HFF-Myc (cell line): ENCODE measurements at regions not wholly inside any gene's neighbourhood (a gene's known extent, or its start where the extent isn't known, plus 50 kb on each side); places are given as distances from the start of the nearest gene placed in this dataset.

Experiments
- DNase-seq: peaks from one replicate; pipeline ENCODE4 v3.0.0-alpha.2; 2011; ENCODE audit warnings: low read depth; ENCODE audit errors: extremely low read depth
- H3K4me3 ChIP-seq: replicated peaks from 2 replicates; pipeline ENCODE4 v1.5.1; 2011; ENCODE audit warnings: low read depth, mild to moderate bottlenecking, control low read depth, low read length
- CTCF ChIP-seq: IDR thresholded peaks from 2 replicates; pipeline ENCODE4 v1.5.1; 2012; ENCODE audit warnings: mild to moderate bottlenecking, low read depth, low read length, control low read depth; ENCODE audit errors: missing control alignments

GRCh38 chr4:162644346-162644745 lies 480.5 kb upstream of the FSTL5 start:
- DNase-seq = no peak
- H3K4me3 ChIP-seq = no peak overlapping the region
- TF ChIP-seq CTCF = no peak

DNA sequence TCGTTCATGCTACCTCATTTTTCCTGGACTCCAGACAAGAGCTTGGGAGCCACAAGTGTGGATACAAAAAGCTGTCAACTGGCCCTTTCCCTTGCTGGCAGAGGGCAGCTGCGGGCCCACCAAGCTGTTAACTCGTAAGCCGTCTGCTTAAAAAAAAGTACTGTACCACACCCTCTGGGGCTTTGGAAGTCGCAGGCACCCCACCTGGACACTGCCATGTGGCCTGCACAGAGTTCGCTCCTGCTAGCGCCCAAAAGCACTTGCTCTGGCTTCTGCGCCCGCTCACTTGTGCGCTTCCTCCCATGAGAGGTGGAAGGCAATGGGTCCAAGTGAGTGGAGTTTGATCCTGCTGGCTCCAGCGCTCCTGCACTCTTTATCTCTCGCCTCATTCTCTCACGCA lies 476.4 kb upstream of the FSTL5 start:
- H3K4me3 ChIP-seq = no peak overlapping the region
- TF ChIP-seq CTCF = no peak
- DNase-seq = no peak

- no peak for TF ChIP-seq CTCF
- DNase-seq = no peak
- H3K4me3 ChIP-seq = no peak overlapping the region
Measured at GRCh38 chr4:162634390-162634789, 470.6 kb upstream of the FSTL5 start.

DNA sequence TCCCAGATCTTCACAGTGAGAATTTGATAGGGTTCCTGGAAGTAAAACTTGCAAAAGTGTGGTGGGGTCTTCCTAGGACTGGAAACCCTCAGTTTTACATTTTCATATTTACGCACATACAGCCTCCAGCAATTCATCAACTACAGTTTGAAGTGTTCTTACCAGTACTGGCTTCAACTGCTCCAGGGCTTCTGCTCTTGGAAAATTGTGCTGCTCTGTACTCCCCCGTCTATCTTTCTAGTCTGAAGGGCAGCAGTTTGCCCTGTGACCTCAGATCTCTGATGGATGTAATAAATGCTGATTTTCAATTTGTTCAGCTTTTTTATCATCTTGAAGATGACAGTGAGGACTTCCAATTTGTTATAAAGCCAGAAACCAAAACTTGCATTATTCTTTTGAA lies 458.9 kb upstream of the FSTL5 start:
- no peak for TF ChIP-seq CTCF
- no peak overlapping the region for H3K4me3 ChIP-seq
- DNase-seq = no peak

GRCh38 chr4:162610116-162610515 lies 446.3 kb upstream of the FSTL5 start:
- no peak for TF ChIP-seq CTCF
- no peak overlapping the region for H3K4me3 ChIP-seq
- no peak for DNase-seq

DNA sequence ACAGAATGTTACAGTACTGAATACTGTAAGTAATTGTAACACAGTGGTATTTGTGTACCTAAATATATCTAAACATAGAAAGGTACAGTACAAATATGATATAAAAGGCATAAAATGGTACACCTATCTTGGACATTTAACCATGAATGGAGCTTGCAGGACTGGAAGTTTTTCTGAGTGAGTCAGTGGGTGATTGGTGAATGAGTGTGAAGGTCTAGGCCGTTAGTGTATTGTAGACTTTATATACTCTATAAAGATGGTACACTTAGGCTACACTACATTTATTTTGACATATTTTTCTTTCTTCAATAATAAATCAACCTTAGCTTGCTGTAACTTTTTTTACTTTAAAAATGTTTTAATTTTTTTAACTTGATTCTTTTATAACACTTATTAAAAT lies 422.5 kb upstream of the FSTL5 start:
- no peak for DNase-seq
- TF ChIP-seq CTCF = no peak
- no peak overlapping the region for H3K4me3 ChIP-seq

DNA sequence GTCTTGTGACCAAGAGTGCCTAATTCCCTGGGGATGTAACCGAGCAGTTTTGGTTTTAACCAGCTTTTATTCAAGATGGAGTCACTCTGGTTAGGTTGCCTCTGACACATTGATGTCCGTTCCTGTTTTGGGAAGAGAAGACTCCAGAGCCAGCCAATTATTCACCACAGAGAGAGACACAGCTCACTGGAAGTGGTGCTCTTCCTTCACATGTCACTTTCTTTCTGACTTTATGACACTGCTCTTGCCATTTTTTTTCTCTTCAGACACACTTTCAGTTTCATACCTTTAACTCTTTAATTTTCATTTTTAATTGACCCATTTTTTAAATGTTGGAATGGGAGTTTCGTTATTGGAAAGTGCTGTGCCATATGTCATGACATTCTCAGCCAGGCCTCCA lies 418.4 kb upstream of the FSTL5 start:
- no peak for TF ChIP-seq CTCF
- DNase-seq = no peak
- H3K4me3 ChIP-seq = no peak overlapping the region
